Peyer's patch (tissue), 4 donors: ENCODE measurements at regions not wholly inside any gene's neighbourhood (a gene's known extent, or its start where the extent isn't known, plus 50 kb on each side); places are given as distances from the start of the nearest gene placed in this dataset.

Experiments
- POLR2A ChIP-seq, 2 donors: fragments of 450-650 bp; IDR thresholded peaks; one replicate each; pipeline ENCODE4 v1.5.1; 2017; ENCODE audit warnings: antibody characterized with exemption in 2 of 2, mild to moderate bottlenecking in 2 of 2, moderate library complexity in 2 of 2
- TF ChIP-seq, protein P1 (sequence below), 6 experiments: fragments of 450-650 bp in 4 of 6; fragments of 200-600 bp in 2 of 6; sonication (generic) in 1 of 6; IDR thresholded peaks; one replicate each; pipeline ENCODE4 v1.5.1; 2017 to 2019; ENCODE audit warnings: antibody characterized with exemption in 6 of 6, mild to moderate bottlenecking in 3 of 6, moderate library complexity in 1 of 6

DNA sequence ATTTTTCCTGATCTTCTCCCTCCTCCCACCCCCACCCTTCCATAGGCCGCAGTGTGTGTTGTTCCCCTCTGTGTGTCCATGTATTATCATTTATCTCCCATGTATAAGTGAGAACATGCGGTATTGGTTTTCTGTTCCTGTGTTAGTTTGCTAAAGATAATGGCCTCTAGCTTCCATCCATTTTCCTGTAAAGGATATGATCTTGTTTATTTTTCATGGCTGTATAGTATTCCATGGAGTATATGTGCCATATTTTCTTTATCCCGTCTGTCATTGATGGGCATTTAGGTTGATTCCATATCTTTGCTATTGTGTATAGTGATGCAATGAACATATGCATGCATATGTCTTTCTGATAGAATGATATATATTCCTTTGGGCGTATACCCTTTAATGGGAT is 173.3 kb upstream of the NAALADL2 start:
- TF ChIP-seq, protein P1, sequence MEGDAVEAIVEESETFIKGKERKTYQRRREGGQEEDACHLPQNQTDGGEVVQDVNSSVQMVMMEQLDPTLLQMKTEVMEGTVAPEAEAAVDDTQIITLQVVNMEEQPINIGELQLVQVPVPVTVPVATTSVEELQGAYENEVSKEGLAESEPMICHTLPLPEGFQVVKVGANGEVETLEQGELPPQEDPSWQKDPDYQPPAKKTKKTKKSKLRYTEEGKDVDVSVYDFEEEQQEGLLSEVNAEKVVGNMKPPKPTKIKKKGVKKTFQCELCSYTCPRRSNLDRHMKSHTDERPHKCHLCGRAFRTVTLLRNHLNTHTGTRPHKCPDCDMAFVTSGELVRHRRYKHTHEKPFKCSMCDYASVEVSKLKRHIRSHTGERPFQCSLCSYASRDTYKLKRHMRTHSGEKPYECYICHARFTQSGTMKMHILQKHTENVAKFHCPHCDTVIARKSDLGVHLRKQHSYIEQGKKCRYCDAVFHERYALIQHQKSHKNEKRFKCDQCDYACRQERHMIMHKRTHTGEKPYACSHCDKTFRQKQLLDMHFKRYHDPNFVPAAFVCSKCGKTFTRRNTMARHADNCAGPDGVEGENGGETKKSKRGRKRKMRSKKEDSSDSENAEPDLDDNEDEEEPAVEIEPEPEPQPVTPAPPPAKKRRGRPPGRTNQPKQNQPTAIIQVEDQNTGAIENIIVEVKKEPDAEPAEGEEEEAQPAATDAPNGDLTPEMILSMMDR (IDR thresholded peaks at IDR 0.05): no peak
- no peak for TF ChIP-seq POLR2A (IDR thresholded peaks at IDR 0.05)
